PC-9 (cell line): ENCODE measurements at regions not wholly inside any gene's neighbourhood (a gene's known extent, or its start where the extent isn't known, plus 50 kb on each side); places are given as distances from the start of the nearest gene placed in this dataset.

Experiments used
- BruUV-seq: library from RNA; stranded (reverse); fragments of 400-500 nt; replicated peaks from 2 replicates; lab custom pipeline; 2021; lab: Mats Ljungman, UMichigan
- CTCF ChIA-PET: fragments of 300-600 bp; sonication (Branson Sonifier 250); formaldehyde crosslinking; loops from one replicate; lab custom pipeline; 2022; ENCODE audit warnings: antibody characterized with exemption; lab: Charles Lee
- POLR2A ChIA-PET: fragments of 300-600 bp; sonication (Branson Sonifier 250); formaldehyde crosslinking; loops from one replicate; lab custom pipeline; 2022; ENCODE audit warnings: antibody characterized with exemption; ENCODE audit not compliant: unreplicated experiment; lab: Charles Lee
- DNase-seq, 2 experiments: peaks; one replicate each; pipeline versions ENCODE4 v3.0.0 to v3.0.0-alpha.2; 2015 to 2022; ENCODE audit warnings: mixed read lengths in 1 of 2
- H2AFZ ChIP-seq: fragments of 200-600 bp; sonication (generic); 2 replicates; pipeline ENCODE4 v1.8.1; 2017; ENCODE audit warnings: antibody characterized with exemption
- H3F3A ChIP-seq: fragments of 200-600 bp; sonication (generic); 2 replicates; pipeline ENCODE4 v1.8.1; 2017; ENCODE audit warnings: antibody characterized with exemption, mild to moderate bottlenecking, low read depth; ENCODE audit not compliant: insufficient read depth
- H3K27ac ChIP-seq: fragments of 200-600 bp; sonication (generic); 2 replicates; pipeline ENCODE4 v1.6.1; 2016; ENCODE audit warnings: mixed run types
- H3K27me3 ChIP-seq: fragments of 200-600 bp; sonication (generic); 2 replicates; pipeline ENCODE4 v1.6.1; 2016; ENCODE audit warnings: low read depth, mixed run types; ENCODE audit not compliant: insufficient read depth
- H3K36me3 ChIP-seq: fragments of 200-600 bp; sonication (generic); 2 replicates; pipeline ENCODE4 v1.6.1; 2016; ENCODE audit warnings: low read depth, mixed run types
- H3K4me1 ChIP-seq: fragments of 200-600 bp; sonication (generic); replicated peaks from 2 replicates; pipeline ENCODE4 v1.6.1; 2016; ENCODE audit warnings: mixed run types; ENCODE audit not compliant: insufficient read depth
- H3K4me2 ChIP-seq: fragments of 200-600 bp; sonication (generic); 2 replicates; pipeline ENCODE4 v1.6.1; 2017; ENCODE audit warnings: mixed run types
- H3K4me3 ChIP-seq: fragments of 200-600 bp; sonication (generic); 2 replicates; pipeline ENCODE4 v1.6.1; 2016; ENCODE audit warnings: mixed run types
- H3K79me2 ChIP-seq: fragments of 200-600 bp; sonication (generic); 2 replicates; pipeline ENCODE4 v1.6.1; 2017; ENCODE audit warnings: low read depth, mixed run types
- H3K9me2 ChIP-seq: fragments of 200-600 bp; sonication (generic); 2 replicates; pipeline ENCODE4 v1.8.1; 2017; ENCODE audit warnings: mild to moderate bottlenecking; ENCODE audit not compliant: insufficient read depth
- H3K9me3 ChIP-seq: fragments of 200-600 bp; sonication (generic); 2 replicates; pipeline ENCODE4 v1.8.1; 2016; ENCODE audit warnings: low read depth; ENCODE audit not compliant: insufficient read depth
- H4K20me1 ChIP-seq: fragments of 200-600 bp; sonication (generic); 2 replicates; pipeline ENCODE4 v1.8.1; 2017; ENCODE audit not compliant: insufficient read depth
- CTCF ChIP-seq: fragments of 200-600 bp; sonication (generic); conservative IDR thresholded peaks from 2 replicates; pipeline ENCODE4 v1.6.1; 2017; ENCODE audit warnings: mixed run types, antibody characterized with exemption, mild to moderate bottlenecking, moderate library complexity
- EZH2 ChIP-seq: fragments of 200-600 bp; sonication (generic); IDR thresholded peaks from 2 replicates; pipeline ENCODE4 v1.8.0; 2017; ENCODE audit warnings: antibody characterized with exemption, low read depth
- intact Hi-C: fragments of 100-400 bp; cut with micrococcal nuclease; formaldehyde crosslinking; loops from one replicate; pipeline ENCODE4 v1.10.0; 2022; ENCODE audit not compliant: unreplicated experiment

GRCh38 chr2:45172760-45173392, 163.6 kb upstream of the SIX2 start:
- H3K4me1 ChIP-seq = peaks cover 74% of the 10 kb centered on the region
- H3K4me2 ChIP-seq = peak overlapping the region; percentile 21
- no peaks in the 10 kb centered on the region for H4K20me1 ChIP-seq
- CTCF ChIA-PET = no interaction called here
- TF ChIP-seq EZH2 (no peak), CTCF (no peak)
- H3K27me3 ChIP-seq = no peaks in the 10 kb centered on the region
- H3K27ac ChIP-seq = peak overlapping the region; percentile 65
- H3K9me2 ChIP-seq = no peaks in the 10 kb centered on the region
- BruUV-seq = TSS peak; percentile 30
- intact Hi-C loops = loop anchor here (1.0 to 5.0 kb wide), 5 partner anchors 52 to 319 kb away; partner anchors contain the start of gene SIX2
- no peak overlapping the region for H3K4me3 ChIP-seq
- H3K36me3 ChIP-seq = peaks cover 4% of the 10 kb centered on the region; the same call in 1 of the 2 replicates
- no peak overlapping the region for H2AFZ ChIP-seq
- H3F3A ChIP-seq = peaks cover 46% of the 10 kb centered on the region
- H3K79me2 ChIP-seq = peaks cover 14% of the 10 kb centered on the region
- DNase-seq = no peak
- POLR2A ChIA-PET = interaction anchor here (0.6 kb wide), 4 partner anchors 39 to 558 kb away, joined by 3 to 6 read pairs (median 4); no protein-coding TSS in a partner anchor
- no peaks in the 10 kb centered on the region for H3K9me3 ChIP-seq

DNA sequence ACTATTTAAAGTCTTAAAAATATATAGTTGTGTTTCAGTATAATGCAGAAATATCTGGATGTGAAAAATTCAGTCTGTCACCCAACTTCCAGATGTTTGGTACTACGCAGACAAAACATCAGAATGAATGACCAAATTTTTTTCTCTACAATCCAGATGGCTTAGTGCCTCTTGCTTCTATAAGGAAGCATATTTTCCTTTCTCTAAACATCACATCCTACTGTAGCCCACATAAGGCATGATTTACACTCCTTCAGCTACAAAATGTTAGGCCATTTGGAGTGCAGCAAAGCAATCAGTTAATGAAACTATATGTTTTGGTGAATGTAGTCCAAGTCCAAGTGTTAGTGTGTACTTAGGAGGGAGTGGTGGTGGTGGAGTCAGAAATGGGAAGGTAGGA, 162.9 kb upstream of the SIX2 start:
- H3K36me3 ChIP-seq = peaks cover 4% of the 10 kb centered on the region; the same call in 1 of the 2 replicates
- H3K4me2 ChIP-seq = peak overlapping the region; percentile 6; the same call in 1 of the 2 replicates
- no peak for TF ChIP-seq CTCF
- no peak for TF ChIP-seq EZH2
- H3F3A ChIP-seq = peaks cover 39% of the 10 kb centered on the region
- no peaks in the 10 kb centered on the region for H3K27me3 ChIP-seq
- peak overlapping the region; percentile 65 for H3K27ac ChIP-seq
- H3K4me3 ChIP-seq = no peak overlapping the region
- peaks cover 14% of the 10 kb centered on the region for H3K79me2 ChIP-seq
- H2AFZ ChIP-seq = no peak overlapping the region
- no peaks in the 10 kb centered on the region for H3K9me2 ChIP-seq
- DNase-seq = no peak
- POLR2A ChIA-PET = interaction anchor here (0.6 kb wide), 1 partner anchor 173 kb away, joined by 6 read pairs; no protein-coding TSS in a partner anchor
- CTCF ChIA-PET = no interaction called here
- H3K4me1 ChIP-seq = peaks cover 73% of the 10 kb centered on the region
- H4K20me1 ChIP-seq = no peaks in the 10 kb centered on the region
- H3K9me3 ChIP-seq = no peaks in the 10 kb centered on the region
- intact Hi-C loops = loop anchor here (2.0 to 5.0 kb wide), 3 partner anchors 51 to 320 kb away; no protein-coding TSS in a partner anchor
- no TSS peak for BruUV-seq

DNA sequence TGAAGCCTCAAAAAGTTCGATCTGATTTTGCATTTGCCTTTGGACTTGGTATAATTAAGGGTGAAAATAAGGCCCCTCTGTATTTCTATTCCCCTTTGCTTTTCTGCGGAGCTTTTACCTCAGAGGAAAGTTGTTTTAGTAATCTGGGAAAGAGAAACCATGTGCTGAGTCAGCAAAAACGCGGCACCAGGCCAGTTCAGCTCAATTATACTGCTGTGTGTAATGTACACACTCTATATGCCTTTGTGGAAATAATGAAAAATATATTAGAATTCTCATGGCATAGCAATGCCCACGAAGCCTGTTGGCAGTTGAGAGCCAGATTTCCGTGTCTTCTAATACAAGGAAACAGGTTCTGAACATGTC, 161.9 kb upstream of the SIX2 start:
- CTCF ChIA-PET = no interaction called here
- BruUV-seq = no TSS peak
- intact Hi-C loops = loop anchor here (5.0 kb wide), 1 partner anchor 321 kb away; no protein-coding TSS in a partner anchor

More for the DNA sequence above, 161.9 kb upstream of the SIX2 start:
- no peak for DNase-seq
- peaks cover 29% of the 10 kb centered on the region for H3F3A ChIP-seq
- peaks cover 14% of the 10 kb centered on the region for H3K79me2 ChIP-seq
- H3K27ac ChIP-seq = peak overlapping the region; percentile 65; the same call in 1 of the 2 replicates
- TF ChIP-seq CTCF (no peak), EZH2 (no peak)
- no peaks in the 10 kb centered on the region for H3K27me3 ChIP-seq
- no peaks in the 10 kb centered on the region for H3K9me3 ChIP-seq
- no peaks in the 10 kb centered on the region for H4K20me1 ChIP-seq
- POLR2A ChIA-PET = interaction anchor here (0.5 kb wide), 1 partner anchor 113 kb away, joined by 4 read pairs; no protein-coding TSS in a partner anchor
- H3K4me2 ChIP-seq = peak overlapping the region; percentile 15; the same call in 1 of the 2 replicates
- no peaks in the 10 kb centered on the region for H3K9me2 ChIP-seq
- no peaks in the 10 kb centered on the region for H3K36me3 ChIP-seq
- no peak overlapping the region for H2AFZ ChIP-seq
- H3K4me1 ChIP-seq = peaks cover 70% of the 10 kb centered on the region
- no peak overlapping the region for H3K4me3 ChIP-seq
